NCI-H1436 (cell line): ENCODE measurements at regions not wholly inside any gene's neighbourhood (a gene's known extent, or its start where the extent isn't known, plus 50 kb on each side); places are given as distances from the start of the nearest gene placed in this dataset.

ENCODE experiments used
- DNase-seq: peaks from one replicate; lab custom pipeline; 2025; lab: John Stamatoyannopoulos, UW

DNA sequence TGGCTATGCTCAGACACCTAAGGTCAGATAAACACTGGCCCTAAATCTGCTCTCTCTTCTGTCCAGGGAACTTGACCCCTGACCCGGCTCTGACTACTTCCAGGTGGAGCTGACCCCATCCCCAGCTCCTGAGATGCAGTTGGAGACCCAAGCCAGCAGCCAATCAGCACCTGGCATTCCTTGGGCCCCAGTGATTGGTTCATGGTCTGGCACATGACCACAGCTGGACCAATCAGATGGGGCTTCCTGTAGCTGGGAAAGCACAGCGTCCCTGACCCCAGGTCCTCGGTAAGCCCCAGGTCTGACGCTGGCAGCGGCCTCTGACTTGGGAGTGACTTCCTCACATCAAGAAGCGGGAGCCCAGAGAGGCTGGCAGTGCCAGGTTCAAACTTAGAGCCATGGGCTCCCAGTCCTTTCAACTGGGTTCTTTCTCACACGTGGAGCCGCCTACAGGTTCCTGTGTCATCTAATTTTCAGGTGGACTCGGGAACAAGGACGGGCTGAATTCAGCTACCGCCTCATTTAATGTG lies 915.4 kb upstream of the TMEM132C start:
- no peak for DNase-seq

DNA sequence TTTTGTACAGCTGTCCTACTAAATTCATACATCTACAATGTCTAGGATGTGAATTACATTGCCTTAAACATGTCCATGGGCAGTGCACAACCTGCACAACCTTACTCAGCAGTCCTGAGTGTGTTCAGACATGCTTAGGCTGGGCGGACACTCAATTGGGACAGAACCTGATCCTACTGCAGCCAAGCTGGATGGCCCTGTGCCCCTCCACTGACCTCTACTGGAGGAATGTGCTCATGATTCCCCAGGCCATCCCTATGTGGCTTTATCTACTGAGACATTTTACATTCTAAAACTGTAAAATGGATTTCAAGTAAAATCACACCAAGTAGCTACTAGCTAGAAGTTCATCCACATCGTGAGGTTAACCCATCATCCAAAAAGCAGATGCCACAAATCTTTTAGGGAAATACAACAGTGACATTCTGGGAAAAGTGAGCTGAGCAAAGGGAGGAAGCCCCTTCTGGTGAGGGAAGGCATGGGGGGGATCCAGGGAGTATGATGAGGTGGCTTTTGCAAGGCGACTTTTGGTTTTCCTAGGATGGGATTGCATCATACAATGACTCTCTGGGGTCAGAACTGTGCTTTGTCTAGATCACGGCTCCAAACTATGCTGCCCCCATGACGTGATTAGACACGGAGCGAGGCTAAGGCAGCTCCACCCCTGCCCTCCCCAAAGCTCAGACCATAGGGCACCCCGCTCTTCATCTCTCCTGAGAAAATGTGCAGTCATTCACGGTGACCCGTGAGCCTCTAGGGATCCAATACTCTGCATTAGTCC lies 911.7 kb upstream of the TMEM132C start:
- DNase-seq = no peak

GRCh38 chr12:127358888-127359287 lies 908.1 kb upstream of the TMEM132C start:
- DNase-seq = no peak

GRCh38 chr12:127360580-127360979 lies 906.4 kb upstream of the TMEM132C start:
- no peak for DNase-seq

GRCh38 chr12:127362121-127362520 lies 904.8 kb upstream of the TMEM132C start:
- no peak for DNase-seq

- no peak for DNase-seq
These were observed 903.6 kb upstream of the TMEM132C start for GRCh38 chr12:127363392-127363791.

- DNase-seq = no peak
These were observed 893.4 kb upstream of the TMEM132C start for GRCh38 chr12:127373559-127373958.

- DNase-seq = no peak
These were observed 892.5 kb upstream of the TMEM132C start for GRCh38 chr12:127374447-127374846.

DNA sequence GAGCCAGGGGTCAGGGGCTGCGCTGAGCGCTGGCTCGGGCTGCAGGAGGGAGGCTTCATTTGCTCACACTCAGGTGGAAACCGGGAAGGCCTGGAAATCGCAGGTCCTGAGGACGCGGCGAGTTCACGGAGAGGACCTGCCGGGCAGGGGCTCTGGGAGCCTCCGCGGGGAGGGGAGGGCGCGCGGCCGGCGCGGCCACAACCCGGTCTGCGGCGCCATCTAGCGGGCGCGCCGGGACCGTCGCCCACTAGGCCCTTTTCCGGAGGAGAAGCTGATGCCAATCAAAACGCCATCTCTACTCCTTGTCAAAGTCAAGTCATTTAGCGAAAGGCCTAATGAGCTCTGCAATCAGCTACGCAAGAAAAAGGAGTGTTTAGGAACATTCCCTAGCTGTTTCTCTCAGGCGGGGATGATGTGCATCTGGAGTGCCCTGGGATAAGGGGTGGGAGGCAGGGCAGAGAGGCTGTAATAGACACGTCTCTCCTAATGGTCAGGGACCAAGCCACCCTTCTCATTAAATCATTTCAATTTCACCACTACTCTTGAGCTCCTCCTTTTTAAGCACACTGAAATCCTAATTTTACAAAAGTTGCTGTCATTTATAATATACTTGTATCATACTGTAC lies 885.8 kb upstream of the TMEM132C start:
- DNase-seq = peak; percentile 27

DNA sequence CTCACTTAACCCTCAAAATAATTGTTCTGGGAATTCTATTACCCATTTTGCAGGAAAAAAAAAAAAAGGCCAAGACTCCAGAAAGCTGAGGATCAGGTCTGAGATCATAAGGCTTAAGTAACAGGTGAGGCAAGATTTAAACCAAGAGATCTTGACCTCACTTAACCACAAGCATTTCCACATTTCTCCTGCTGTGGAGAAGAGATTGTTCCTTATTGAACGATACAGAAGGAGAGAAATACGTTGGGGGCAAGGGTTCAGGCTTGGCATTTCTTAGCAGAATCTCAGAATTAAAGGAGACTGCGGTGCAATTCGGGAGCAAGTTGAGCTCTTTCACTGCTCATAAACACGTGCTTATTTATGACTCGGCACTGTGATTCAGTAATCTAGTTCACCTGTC lies 885.3 kb upstream of the TMEM132C start:
- no peak for DNase-seq

DNA sequence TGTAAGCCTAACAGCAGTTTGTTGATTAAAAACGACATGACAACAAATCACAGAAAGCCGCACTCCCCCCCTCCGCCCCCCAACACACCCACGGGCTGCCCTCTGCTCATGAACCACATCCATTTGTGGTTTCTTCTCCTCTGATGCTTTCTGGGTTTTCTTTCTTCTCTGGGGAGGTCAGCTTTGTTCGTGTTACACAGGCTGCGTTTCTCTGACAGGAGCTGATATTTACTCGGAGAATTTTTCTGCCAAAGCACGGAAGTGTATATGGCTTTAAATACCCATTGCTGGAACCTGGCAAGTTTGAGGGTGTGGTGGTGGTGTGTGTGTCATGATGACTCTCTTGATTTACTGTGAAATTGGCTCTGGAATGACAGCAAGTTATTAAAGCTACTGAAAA lies 883.7 kb upstream of the TMEM132C start:
- no peak for DNase-seq

GRCh38 chr12:127386723-127387122 lies 880.2 kb upstream of the TMEM132C start:
- no peak for DNase-seq

DNA sequence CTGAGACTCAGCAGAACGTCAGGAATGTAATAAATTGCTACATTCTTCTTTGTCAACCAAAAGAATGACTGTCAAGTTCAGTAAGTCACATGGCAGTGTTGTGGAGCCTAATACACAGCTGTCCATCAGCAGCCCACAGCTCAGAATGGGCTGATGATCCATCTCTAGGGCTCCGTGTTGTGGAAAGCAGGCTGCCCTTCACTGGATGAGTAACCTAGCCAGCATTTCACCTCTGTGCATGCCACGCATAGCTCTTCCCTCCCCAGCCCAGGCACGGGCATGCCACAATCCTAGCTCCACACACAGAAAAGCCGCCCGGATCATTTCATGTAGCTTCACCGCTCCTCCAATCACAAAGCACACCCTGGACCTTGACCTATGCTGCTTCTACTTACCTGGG lies 878.0 kb upstream of the TMEM132C start:
- DNase-seq = no peak

GRCh38 chr12:127389923-127390322 lies 877.0 kb upstream of the TMEM132C start:
- DNase-seq = no peak

- DNase-seq = no peak
These were observed 873.5 kb upstream of the TMEM132C start for GRCh38 chr12:127393465-127393864.

DNA sequence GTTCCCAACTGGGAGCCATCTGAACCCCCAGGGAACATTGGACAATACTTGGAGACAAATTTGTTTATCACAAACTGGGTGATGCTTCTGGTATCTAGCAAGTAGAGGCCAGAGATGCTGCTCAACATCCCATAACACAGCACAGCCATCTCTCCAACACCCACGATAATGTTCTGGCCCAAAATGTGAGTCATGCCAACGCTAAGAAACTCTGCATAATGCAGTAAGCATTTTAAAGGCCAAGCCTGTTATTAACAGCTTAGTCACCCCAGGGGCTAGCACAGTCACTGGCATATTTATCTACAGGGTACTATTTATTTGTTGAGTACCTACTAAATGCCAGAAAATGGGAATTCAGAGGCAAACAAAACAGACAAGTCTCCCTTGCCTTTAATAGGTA lies 873.1 kb upstream of the TMEM132C start:
- DNase-seq = no peak

DNA sequence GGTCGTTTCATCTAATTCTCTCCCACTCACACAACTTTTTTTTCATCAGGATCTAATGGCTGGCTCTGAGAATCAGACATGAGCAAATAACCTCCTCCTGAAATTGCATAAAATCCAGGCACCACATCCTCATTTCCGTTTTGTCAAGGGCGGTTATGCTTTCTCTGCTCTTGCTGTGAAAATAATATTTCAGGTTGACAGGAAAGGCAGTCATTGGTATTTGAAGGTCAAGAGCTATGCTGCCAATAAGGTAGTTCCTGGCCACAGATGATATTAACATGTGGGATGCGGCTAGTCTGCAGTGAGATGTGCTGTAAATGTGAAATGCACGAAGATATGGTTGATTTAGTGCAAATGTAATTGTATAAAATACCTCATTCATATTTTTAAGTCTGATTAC lies 870.2 kb upstream of the TMEM132C start:
- no peak for DNase-seq

GRCh38 chr12:127398016-127398710 lies 868.8 kb upstream of the TMEM132C start:
- DNase-seq = no peak

- no peak for DNase-seq
These were observed 867.5 kb upstream of the TMEM132C start for GRCh38 chr12:127399451-127399850.

GRCh38 chr12:127400221-127400620 lies 866.7 kb upstream of the TMEM132C start:
- DNase-seq = no peak

DNA sequence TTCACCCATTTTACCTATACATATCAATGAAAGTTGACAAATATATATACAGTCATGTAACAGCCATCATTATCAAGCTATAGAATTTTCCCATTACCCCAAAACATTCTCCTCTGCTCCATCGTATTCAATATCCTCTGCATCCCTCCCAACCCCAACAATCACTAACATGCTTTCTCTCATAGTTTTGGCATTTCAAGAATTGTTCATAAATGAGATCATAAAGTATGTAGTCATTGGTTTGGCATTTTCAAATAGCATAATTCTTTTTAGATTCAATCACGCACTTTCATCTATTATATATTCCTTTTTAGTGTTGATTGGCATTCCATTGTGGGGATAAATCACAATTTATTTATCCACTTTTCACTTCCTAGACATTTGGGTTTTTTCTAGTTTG lies 866.0 kb upstream of the TMEM132C start:
- DNase-seq = no peak

DNA sequence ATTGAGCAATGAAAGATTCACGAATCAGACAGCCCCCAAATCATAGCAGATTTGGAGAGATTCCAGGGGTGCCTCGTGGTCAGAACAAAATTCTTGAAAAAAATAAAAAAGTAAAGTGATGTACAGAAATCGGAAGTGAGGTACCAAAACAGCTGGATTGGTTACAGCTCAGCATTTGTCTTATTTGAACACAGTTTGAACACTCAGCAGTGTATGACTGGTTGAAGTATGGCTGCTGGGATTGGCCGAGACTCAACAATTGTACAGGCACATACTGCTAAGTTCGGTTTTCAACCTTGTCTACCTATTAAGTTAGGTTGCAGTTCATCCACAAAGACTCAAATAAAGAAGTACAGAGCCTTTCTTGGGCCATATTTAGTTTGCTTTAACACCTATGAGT lies 865.4 kb upstream of the TMEM132C start:
- no peak for DNase-seq
